Tibial nerve (tissue), 4 donors: ENCODE measurements at regions not wholly inside any gene's neighbourhood (a gene's known extent, or its start where the extent isn't known, plus 50 kb on each side); places are given as distances from the start of the nearest gene placed in this dataset.

ENCODE experiments used
- EP300 ChIP-seq, 2 donors: sonication (generic); formaldehyde crosslinking; IDR thresholded peaks; one replicate each; pipeline ENCODE4 v1.6.1; 2017; ENCODE audit warnings: antibody characterized with exemption in 2 of 2, mild to moderate bottlenecking in 1 of 2
- POLR2A ChIP-seq, 2 donors: fragments of 450-650 bp; IDR thresholded peaks; one replicate each; pipeline ENCODE4 v1.6.1; 2017; ENCODE audit warnings: antibody characterized with exemption in 2 of 2, mild to moderate bottlenecking in 2 of 2, moderate library complexity in 2 of 2
- TF ChIP-seq, protein P1 (sequence below), 5 experiments: fragments of 200-600 bp in 3 of 5; fragments of 450-650 bp in 2 of 5; sonication (generic) in 3 of 5; IDR thresholded peaks; one replicate each; pipeline ENCODE4 v1.5.1; 2016 to 2019; ENCODE audit warnings: antibody characterized with exemption in 5 of 5, mild to moderate bottlenecking in 3 of 5, moderate library complexity in 2 of 5

DNA sequence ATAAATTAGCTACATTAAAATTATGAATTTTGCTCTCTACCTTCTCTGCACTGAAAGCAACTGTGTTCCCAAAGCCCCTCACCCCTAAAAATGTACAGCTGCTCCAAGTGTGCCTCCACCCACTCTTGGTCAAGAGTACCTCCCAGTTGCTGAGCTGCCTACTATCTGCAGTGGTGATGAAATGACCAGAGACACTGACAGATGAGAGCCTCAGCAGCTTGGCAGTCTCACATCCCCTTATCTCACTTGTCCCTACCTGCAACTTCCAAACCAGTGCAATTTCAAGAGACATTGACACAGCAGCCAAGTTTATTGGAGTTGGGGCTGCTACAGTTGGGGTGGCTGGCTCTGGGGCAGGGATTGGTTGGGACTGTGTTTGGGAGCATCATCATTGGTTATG is 52.2 kb upstream of the COL6A5 start:
- TF ChIP-seq POLR2A (IDR thresholded peaks at IDR 0.05): no peak
- TF ChIP-seq, protein P1, sequence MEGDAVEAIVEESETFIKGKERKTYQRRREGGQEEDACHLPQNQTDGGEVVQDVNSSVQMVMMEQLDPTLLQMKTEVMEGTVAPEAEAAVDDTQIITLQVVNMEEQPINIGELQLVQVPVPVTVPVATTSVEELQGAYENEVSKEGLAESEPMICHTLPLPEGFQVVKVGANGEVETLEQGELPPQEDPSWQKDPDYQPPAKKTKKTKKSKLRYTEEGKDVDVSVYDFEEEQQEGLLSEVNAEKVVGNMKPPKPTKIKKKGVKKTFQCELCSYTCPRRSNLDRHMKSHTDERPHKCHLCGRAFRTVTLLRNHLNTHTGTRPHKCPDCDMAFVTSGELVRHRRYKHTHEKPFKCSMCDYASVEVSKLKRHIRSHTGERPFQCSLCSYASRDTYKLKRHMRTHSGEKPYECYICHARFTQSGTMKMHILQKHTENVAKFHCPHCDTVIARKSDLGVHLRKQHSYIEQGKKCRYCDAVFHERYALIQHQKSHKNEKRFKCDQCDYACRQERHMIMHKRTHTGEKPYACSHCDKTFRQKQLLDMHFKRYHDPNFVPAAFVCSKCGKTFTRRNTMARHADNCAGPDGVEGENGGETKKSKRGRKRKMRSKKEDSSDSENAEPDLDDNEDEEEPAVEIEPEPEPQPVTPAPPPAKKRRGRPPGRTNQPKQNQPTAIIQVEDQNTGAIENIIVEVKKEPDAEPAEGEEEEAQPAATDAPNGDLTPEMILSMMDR (IDR thresholded peaks at IDR 0.05): no peak
- TF ChIP-seq EP300 (IDR thresholded peaks at IDR 0.05): no peak
